ENCODE measurements at regions not wholly inside any gene's neighbourhood (a gene's known extent, or its start where the extent isn't known, plus 50 kb on each side); places are given as distances from the start of the nearest gene placed in this dataset.
"Not testable (repeated sequence)": the region's sequence is repeated elsewhere in the genome, so short reads cannot be mapped to it uniquely, and the experiment has no call there.

GRCh38 chr9:65403721-65404120, 118.7 kb upstream of the FOXD4L5 start:
- no peak for TF ChIP-seq CTCF (conservative IDR thresholded peaks at IDR 0.05; ENCODE audit: low read depth, low read length)
- no peak for DNase-seq (ENCODE audit: low read depth)
- no peak overlapping the region for H3K4me3 ChIP-seq (ENCODE audit: low read depth, low read length)

- DNase-seq (ENCODE audit: low read depth); H3K4me3 ChIP-seq (ENCODE audit: low read depth, low read length): not testable (repeated sequence)
These were observed 118.1 kb upstream of the FOXD4L5 start for GRCh38 chr9:65403072-65403471.

- H3K4me3 ChIP-seq (ENCODE audit: low read depth, low read length); DNase-seq (ENCODE audit: low read depth): not testable (repeated sequence)
These were observed 117.3 kb upstream of the FOXD4L5 start for GRCh38 chr9:65402206-65402870.

GRCh38 chr9:65401456-65402045, 116.5 kb upstream of the FOXD4L5 start:
- not testable (repeated sequence) for DNase-seq (ENCODE audit: low read depth); H3K4me3 ChIP-seq (ENCODE audit: low read depth, low read length)

GRCh38 chr9:65400886-65401285, 115.9 kb upstream of the FOXD4L5 start:
- no peak for DNase-seq (ENCODE audit: low read depth)
- TF ChIP-seq CTCF (conservative IDR thresholded peaks at IDR 0.05; ENCODE audit: low read depth, low read length), result no peak

GRCh38 chr9:65397763-65398719, 113.0 kb upstream of the FOXD4L5 start:
- not testable (repeated sequence) for DNase-seq (ENCODE audit: low read depth); H3K4me3 ChIP-seq (ENCODE audit: low read depth, low read length)

More at GRCh38 chr9:65400886-65401285, 115.9 kb upstream of the FOXD4L5 start:
- no peak overlapping the region for H3K4me3 ChIP-seq (ENCODE audit: low read depth, low read length)

- not testable (repeated sequence) for DNase-seq (ENCODE audit: low read depth); H3K4me3 ChIP-seq (ENCODE audit: low read depth, low read length)
These were observed 112.2 kb upstream of the FOXD4L5 start for GRCh38 chr9:65397226-65397625.

- H3K4me3 ChIP-seq (ENCODE audit: low read depth, low read length); DNase-seq (ENCODE audit: low read depth): not testable (repeated sequence)
These were observed 111.6 kb upstream of the FOXD4L5 start for GRCh38 chr9:65396601-65397000.

GRCh38 chr9:65395789-65396188, 110.8 kb upstream of the FOXD4L5 start:
- H3K4me3 ChIP-seq (ENCODE audit: low read depth, low read length); DNase-seq (ENCODE audit: low read depth): not testable (repeated sequence)

GRCh38 chr9:65395121-65395520, 110.1 kb upstream of the FOXD4L5 start:
- not testable (repeated sequence) for H3K4me3 ChIP-seq (ENCODE audit: low read depth, low read length); DNase-seq (ENCODE audit: low read depth)

GRCh38 chr9:65393111-65393810, 108.3 kb upstream of the FOXD4L5 start:
- DNase-seq (ENCODE audit: low read depth); H3K4me3 ChIP-seq (ENCODE audit: low read depth, low read length): not testable (repeated sequence)

GRCh38 chr9:65392611-65393010, 107.6 kb upstream of the FOXD4L5 start:
- not testable (repeated sequence) for H3K4me3 ChIP-seq (ENCODE audit: low read depth, low read length); DNase-seq (ENCODE audit: low read depth)

- not testable (repeated sequence) for H3K4me3 ChIP-seq (ENCODE audit: low read depth, low read length); DNase-seq (ENCODE audit: low read depth)
These were observed 104.7 kb upstream of the FOXD4L5 start for GRCh38 chr9:65389710-65390109.

GRCh38 chr9:65389216-65389615, 104.2 kb upstream of the FOXD4L5 start:
- H3K4me3 ChIP-seq (ENCODE audit: low read depth, low read length); DNase-seq (ENCODE audit: low read depth): not testable (repeated sequence)

GRCh38 chr9:65386699-65387098, 101.7 kb upstream of the FOXD4L5 start:
- peak; percentile 64 for DNase-seq (ENCODE audit: low read depth)
- peak overlapping the region; percentile 53 for H3K4me3 ChIP-seq (ENCODE audit: low read depth, low read length)

GRCh38 chr9:65386191-65386590, 101.2 kb upstream of the FOXD4L5 start:
- not testable (repeated sequence) for H3K4me3 ChIP-seq (ENCODE audit: low read depth, low read length); DNase-seq (ENCODE audit: low read depth)
